ENCODE measurements at regions not wholly inside any gene's neighbourhood (a gene's known extent, or its start where the extent isn't known, plus 50 kb on each side); places are given as distances from the start of the nearest gene placed in this dataset.
"Not testable (repeated sequence)": the region's sequence is repeated elsewhere in the genome, so short reads cannot be mapped to it uniquely, and the experiment has no call there.

DNA sequence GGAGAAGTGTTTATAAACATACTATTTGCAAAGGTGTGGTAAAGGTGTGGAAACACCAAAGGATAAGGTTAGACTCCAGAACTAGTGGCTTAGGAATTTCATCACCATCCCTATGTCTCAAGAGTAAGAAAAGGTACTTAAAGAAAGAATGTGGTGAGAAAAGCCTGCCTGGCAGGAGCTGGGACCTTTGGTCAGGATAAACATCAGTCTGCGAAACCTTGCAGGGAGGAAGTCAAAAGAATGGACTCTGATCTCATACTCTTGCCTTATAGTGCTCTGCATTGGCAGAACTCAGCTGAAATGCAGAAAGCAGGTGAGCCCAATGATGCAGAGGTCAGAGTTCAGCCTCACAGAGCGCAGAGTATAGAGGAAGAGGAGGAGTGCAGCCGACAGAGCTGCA is 97.2 kb upstream of the NR3C2 start:
- DNase-seq (ENCODE audit: low spot score in 2 of 2, unreplicated experiment in 2 of 2): no peak
- H3K27ac Mint-ChIP-seq: no peak overlapping the region
- H3K36me3 Mint-ChIP-seq: no peaks in the 10 kb centered on the region
- TF ChIP-seq, protein P1, sequence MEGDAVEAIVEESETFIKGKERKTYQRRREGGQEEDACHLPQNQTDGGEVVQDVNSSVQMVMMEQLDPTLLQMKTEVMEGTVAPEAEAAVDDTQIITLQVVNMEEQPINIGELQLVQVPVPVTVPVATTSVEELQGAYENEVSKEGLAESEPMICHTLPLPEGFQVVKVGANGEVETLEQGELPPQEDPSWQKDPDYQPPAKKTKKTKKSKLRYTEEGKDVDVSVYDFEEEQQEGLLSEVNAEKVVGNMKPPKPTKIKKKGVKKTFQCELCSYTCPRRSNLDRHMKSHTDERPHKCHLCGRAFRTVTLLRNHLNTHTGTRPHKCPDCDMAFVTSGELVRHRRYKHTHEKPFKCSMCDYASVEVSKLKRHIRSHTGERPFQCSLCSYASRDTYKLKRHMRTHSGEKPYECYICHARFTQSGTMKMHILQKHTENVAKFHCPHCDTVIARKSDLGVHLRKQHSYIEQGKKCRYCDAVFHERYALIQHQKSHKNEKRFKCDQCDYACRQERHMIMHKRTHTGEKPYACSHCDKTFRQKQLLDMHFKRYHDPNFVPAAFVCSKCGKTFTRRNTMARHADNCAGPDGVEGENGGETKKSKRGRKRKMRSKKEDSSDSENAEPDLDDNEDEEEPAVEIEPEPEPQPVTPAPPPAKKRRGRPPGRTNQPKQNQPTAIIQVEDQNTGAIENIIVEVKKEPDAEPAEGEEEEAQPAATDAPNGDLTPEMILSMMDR (IDR thresholded peaks at IDR 0.05; ENCODE audit: unreplicated experiment): no peak
- no peak overlapping the region for H3K4me3 Mint-ChIP-seq
- peaks cover 4% of the 10 kb centered on the region for H3K27me3 Mint-ChIP-seq (ENCODE audit: low read depth)
- peaks cover 8% of the 10 kb centered on the region for H3K9me3 Mint-ChIP-seq
- peaks cover 5% of the 10 kb centered on the region for H3K4me1 Mint-ChIP-seq

DNA sequence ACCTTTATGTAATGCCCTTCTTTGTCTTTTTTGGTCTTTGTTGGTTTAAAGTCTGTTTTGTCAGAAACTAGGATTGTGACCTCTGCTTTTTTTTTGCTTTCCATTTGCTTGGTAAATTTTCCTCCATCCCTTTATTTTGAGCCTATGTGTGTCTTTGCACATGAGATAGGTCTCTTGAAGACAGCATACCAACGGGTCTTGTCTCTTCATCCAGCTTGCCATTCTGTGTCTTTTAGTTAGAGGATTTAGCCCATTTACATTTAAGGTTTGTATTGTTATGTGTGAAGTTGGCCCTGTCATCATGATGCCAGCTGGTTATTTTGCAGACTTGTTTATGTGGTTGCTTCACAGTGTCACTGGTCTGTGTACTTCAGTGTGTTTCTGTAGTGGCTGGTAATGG is 91.6 kb upstream of the NR3C2 start:
- not testable (repeated sequence) for H3K36me3 Mint-ChIP-seq; DNase-seq (ENCODE audit: low spot score in 2 of 2, unreplicated experiment in 2 of 2); H3K4me1 Mint-ChIP-seq; H3K27me3 Mint-ChIP-seq (ENCODE audit: low read depth); H3K4me3 Mint-ChIP-seq; H3K27ac Mint-ChIP-seq
- H3K9me3 Mint-ChIP-seq: peaks cover 48% of the 10 kb centered on the region

DNA sequence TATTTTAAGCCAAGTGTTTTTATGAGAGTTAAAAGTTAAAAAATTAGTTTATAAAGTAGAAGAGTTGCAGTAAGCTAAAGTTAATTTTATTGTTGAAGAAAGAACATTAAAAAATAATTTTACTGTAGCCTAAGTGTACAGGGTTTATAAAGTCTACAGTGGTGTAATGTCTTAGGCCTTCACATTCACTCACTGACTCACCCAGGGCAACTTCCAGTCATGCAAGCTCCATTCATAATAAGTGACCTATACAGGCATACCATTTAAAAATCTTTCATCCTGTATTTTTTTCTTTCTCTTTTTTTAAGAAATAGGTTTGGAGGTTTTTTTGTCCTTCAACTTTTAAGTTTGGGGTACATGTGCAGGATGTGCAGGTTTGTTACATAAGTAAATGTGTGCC is 87.9 kb upstream of the NR3C2 start:
- no peak overlapping the region for H3K4me3 Mint-ChIP-seq
- peaks cover 11% of the 10 kb centered on the region for H3K4me1 Mint-ChIP-seq
- peaks cover 6% of the 10 kb centered on the region for H3K36me3 Mint-ChIP-seq
- peaks cover 56% of the 10 kb centered on the region for H3K9me3 Mint-ChIP-seq
- H3K27me3 Mint-ChIP-seq (ENCODE audit: low read depth): no peaks in the 10 kb centered on the region
- TF ChIP-seq, protein P1 (IDR thresholded peaks at IDR 0.05; ENCODE audit: unreplicated experiment): no peak
- DNase-seq (ENCODE audit: low spot score in 2 of 2, unreplicated experiment in 2 of 2): no peak
- H3K27ac Mint-ChIP-seq: no peak overlapping the region

DNA sequence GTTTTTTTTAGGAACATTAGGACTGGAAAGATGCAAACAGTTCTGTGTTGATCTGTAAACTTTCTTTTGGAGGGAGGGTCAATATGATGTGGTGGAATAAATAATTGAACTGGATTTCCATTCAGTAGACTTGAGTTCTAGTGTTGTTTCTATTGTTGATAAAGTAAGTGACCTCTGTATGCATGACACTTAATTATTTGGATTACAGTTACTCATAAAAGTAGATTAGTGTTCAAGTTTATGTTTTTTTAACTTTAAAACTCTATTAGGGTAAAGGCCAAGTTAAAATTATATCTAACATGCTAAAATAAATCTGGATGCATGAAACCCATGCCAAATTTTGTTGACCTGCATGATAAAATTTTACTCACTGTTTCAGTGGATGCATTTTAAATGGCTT is 85.4 kb upstream of the NR3C2 start:
- H3K4me3 Mint-ChIP-seq: no peak overlapping the region
- H3K27ac Mint-ChIP-seq: no peak overlapping the region
- no peak for DNase-seq (ENCODE audit: low spot score in 2 of 2, unreplicated experiment in 2 of 2)
- H3K27me3 Mint-ChIP-seq (ENCODE audit: low read depth): no peaks in the 10 kb centered on the region
- peaks cover 32% of the 10 kb centered on the region for H3K9me3 Mint-ChIP-seq
- TF ChIP-seq, protein P1 (IDR thresholded peaks at IDR 0.05; ENCODE audit: unreplicated experiment): no peak
- peaks cover 15% of the 10 kb centered on the region for H3K4me1 Mint-ChIP-seq
- peaks cover 2% of the 10 kb centered on the region for H3K36me3 Mint-ChIP-seq

DNA sequence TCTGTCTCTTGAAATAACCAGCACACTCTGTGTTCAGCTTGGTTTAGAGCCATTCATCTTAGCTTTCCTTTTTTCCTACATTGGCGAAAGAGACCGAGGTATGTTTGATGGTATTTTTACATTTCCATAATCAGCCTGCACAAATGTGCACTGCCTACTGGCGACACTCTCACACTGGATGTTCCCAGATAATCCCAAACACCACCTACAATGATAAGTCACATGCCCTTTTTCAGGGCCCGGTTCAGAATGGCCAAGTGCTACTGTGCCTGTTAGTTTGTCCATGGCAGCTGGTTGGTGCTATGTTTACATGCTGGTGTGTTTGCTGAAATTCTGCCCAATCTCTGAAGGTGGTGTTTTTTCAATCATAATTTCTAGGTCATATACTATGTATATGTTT is 80.8 kb upstream of the NR3C2 start:
- H3K9me3 Mint-ChIP-seq: peaks cover 26% of the 10 kb centered on the region
- H3K4me3 Mint-ChIP-seq: no peak overlapping the region
- H3K36me3 Mint-ChIP-seq: peaks cover 1% of the 10 kb centered on the region
- no peak overlapping the region for H3K27ac Mint-ChIP-seq
- no peak for DNase-seq (ENCODE audit: low spot score in 2 of 2, unreplicated experiment in 2 of 2)
- peaks cover 12% of the 10 kb centered on the region for H3K4me1 Mint-ChIP-seq
- TF ChIP-seq, protein P1 (IDR thresholded peaks at IDR 0.05; ENCODE audit: unreplicated experiment): no peak
- H3K27me3 Mint-ChIP-seq (ENCODE audit: low read depth): peaks cover 3% of the 10 kb centered on the region

- Mint-ChIP-seq H3K4me3 (no peak overlapping the region), H3K9me3 (peaks cover 37% of the 10 kb centered on the region), H3K4me1 (no peaks in the 10 kb centered on the region), H3K27ac (no peak overlapping the region), H3K27me3 (ENCODE audit: low read depth) (peaks cover 5% of the 10 kb centered on the region), H3K36me3 (no peaks in the 10 kb centered on the region)
- TF ChIP-seq, protein P1 (IDR thresholded peaks at IDR 0.05; ENCODE audit: unreplicated experiment): no peak
- no peak for DNase-seq (ENCODE audit: low spot score in 2 of 2, unreplicated experiment in 2 of 2)
Observed at GRCh38 chr4:148515248-148515647, 73.0 kb upstream of the NR3C2 start.

Data from mesothelial cell of epicardium (in vitro differentiated cells).